ENCODE measurements at regions not wholly inside any gene's neighbourhood (a gene's known extent, or its start where the extent isn't known, plus 50 kb on each side); places are given as distances from the start of the nearest gene placed in this dataset.
"Not testable (repeated sequence)": the region's sequence is repeated elsewhere in the genome, so short reads cannot be mapped to it uniquely, and the experiment has no call there.

DNA sequence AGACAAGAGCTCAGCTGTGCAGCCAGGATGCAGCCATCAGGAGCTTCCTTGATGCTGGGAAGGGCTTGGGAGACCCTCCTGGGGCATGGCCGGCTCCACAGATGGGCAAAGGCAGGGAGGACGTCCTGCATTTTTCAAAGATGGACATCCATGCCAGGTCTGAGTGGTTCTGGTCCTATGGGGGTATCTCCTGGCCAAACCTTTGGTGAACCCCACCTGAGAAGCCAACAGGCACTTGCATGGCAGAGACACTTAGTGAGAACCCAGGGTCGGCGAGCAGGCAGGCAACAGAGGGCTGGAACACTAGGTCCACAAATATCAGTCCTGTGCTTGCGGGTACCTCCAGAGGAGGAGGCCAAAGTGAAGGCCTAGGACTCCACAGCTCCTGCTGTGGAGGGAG, 70.0 kb downstream of the KCTD15 start:
- no peak for DNase-seq

- no peak for DNase-seq
Observed at GRCh38 chr19:33868076-33868735, 71.5 kb downstream of the KCTD15 start.

DNA sequence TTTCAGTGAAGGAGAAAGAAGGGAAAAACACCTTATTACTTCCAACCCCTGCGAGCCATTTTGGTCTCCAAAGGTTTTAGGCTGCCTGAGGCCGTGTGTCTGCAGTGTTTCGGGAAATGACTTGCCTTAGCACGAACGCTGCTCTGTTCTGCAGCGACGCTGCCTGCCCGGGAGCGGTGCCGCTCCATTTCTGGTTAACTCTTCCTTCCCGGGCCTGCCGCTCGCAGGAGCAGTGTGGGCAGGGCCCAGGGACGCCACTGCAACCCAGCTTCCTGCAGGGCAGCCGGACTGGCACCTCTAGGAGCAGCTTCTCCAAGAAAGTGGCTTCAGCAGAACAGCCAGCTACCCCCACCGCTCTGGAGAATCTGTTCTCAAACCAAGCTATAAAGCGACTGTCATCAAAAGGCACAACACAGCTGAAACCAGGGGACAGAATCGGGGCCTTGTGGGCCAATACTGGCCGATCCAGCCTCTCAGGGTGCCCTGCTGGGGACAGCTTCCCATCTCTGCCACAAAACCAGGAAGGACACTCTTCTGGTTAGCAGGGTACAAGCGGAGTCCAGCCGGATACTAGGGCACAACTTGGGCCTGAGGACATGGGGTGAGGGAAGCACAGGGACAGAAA, 72.2 kb downstream of the KCTD15 start:
- DNase-seq = peak; percentile 22 to 52

DNA sequence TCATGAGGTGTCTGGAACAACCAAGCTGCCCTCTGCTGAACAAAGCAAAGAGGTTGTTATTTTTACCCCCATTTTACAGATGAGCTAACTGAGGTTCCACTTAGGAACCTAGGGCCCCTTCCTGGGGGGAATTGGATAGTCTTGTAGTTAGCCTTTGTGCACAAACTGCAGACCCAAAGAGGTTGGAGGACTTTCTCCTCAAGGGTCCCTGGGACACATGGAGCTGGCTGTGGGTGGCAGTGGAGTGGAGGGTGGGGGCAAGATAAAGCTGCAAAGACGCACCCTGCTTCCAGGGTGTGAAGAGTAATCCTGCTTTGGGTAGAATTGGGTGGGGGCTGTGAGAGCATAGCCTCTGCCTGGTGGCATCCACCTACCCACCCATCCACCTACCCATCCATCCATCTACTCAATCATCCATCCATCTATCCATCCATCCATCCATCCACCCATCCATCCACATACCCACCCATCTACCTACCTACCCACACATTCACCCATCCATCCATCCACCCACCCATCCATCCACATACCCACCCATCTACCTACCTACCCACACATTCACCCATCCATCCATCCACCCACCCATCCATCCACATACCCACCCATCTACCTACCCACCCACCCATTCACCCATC, 73.7 kb downstream of the KCTD15 start:
- not testable (repeated sequence) for DNase-seq

GRCh38 chr19:33871605-33872004, 74.9 kb downstream of the KCTD15 start:
- no peak for DNase-seq

GRCh38 chr19:33872445-33873320, 76.0 kb downstream of the KCTD15 start:
- no peak for DNase-seq

GRCh38 chr19:33875071-33875470, 78.4 kb downstream of the KCTD15 start:
- no peak for DNase-seq

DNA sequence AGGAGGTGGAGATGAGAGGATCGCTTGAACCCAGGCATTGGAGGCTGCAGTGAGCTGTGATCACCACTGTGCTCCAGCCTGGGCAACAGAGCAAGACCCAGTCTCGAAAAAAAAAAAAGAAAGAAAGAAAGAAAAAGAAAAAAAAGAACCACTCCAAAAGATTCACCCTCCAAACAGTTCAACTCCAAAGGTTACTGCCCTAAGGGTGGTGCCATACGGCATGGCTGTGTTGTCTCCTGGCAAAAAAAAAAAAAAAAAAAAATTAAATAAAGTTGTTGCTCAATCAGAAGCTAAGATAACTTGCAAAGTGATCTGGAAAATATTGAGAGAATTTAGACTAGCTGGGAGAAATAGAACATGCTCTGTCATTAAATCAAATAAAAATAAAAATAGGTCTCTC, 79.5 kb downstream of the KCTD15 start:
- DNase-seq = no peak

DNA sequence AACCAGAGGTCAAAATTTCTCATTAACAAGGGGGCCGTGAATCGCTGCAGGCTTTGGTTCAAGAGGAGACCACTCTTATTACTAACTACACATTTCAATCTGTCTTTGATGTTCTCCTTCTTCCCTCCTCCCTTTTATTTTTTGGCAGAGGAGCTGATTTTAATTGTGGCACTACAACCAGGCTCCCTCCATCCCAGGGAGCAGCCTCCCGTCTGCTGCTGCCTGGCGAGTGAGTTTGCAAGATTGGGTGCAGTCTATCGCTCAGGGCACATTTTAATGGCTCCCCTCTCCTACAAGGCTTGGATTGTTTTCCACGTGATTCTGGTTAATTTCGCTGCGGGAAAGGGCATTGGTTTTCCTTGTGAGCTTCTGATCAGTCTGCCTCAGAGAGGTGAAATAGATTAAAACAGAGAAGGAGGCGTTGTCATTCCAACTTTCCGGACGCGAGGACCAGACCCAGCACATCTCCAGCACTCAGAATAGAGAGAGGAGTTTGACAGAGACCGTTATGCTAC, 81.4 kb downstream of the KCTD15 start:
- no peak for DNase-seq

- DNase-seq = no peak
Observed at GRCh38 chr19:33878910-33879810, 82.5 kb downstream of the KCTD15 start.

GRCh38 chr19:33879818-33880575, 83.3 kb downstream of the KCTD15 start:
- no peak for DNase-seq

GRCh38 chr19:33883859-33884519, 87.3 kb downstream of the KCTD15 start:
- peak; percentile 41 to 57 for DNase-seq

GRCh38 chr19:33885236-33885635, 88.6 kb downstream of the KCTD15 start:
- DNase-seq = no peak

- DNase-seq = no peak
Observed at GRCh38 chr19:33887891-33888290, 91.2 kb downstream of the KCTD15 start.

DNA sequence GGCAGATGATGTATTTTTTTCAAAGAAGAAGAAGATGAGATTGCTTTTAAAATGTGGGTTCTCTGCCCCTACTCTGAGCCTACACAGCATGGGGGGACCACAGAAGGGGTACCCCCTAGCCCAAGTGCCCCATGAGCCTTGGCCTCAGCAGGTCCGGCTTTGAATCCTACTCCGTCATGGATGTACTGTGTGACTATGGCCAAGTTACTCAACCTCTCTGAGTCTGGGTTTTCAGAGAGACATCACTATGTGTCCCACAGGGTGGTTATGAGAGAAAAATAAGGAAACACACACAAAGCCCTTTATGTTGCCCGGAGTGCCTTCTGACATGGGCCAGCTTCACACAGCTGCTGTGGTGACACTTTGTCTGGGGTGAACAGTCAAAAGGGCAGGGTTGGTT, 92.0 kb downstream of the KCTD15 start:
- no peak for DNase-seq

DNA sequence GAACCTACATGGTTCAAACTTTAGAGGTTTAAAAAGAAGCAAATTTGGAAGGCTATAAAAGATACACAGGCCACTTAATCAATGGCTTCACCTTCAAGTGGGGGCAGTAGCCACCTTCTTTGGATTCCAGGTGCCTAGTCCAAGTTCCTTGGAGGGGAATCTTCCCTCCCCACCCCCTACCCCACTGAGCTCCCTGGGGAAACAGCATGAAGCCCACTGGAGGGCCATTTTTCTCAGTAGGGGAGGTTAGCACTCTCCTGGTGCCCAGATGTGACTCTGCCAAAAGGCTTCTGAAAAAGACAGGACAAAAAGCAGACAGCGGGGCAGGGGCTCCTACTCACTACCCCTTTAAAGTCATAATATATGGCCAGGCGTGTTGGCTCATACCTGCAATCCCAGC, 93.9 kb downstream of the KCTD15 start:
- no peak for DNase-seq

- DNase-seq = no peak
Observed at GRCh38 chr19:33891773-33892172, 95.1 kb downstream of the KCTD15 start.

GRCh38 chr19:33894787-33895186, 98.1 kb downstream of the KCTD15 start:
- DNase-seq = no peak

- DNase-seq = no peak
Observed at GRCh38 chr19:33895366-33895765, 98.7 kb downstream of the KCTD15 start.

DNA sequence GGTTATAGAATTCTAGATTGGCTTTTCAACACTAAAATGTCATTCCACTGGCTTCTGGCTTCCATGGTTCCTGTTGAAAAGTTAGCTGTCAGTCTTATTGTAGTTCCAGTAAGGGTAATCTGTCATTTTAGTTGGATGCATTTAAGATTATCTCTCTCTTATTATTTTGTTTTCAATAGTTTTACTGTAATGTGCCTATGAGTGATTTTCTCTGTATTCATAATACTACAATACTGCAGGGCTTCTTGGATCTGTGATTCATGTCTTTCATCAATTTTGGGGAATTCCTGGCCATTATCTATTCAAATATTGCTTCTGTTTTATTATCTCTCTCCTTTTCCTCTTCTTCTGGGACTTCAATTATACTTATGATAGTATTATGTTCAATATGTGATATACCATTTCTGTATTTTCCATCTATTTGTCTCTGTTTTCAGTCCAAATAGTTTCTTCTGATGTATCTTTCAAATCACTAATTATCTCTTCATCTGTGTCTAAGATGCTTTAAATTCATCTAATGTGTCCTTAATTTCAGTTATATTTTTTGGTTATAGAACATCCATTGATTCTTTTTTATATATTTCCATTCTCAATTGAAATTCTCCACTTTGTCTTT, 101.5 kb downstream of the KCTD15 start:
- DNase-seq = no peak

Measured in NCI-H526 (cell line).